GM12878 (cell line): ENCODE measurements at regions not wholly inside any gene's neighbourhood (a gene's known extent, or its start where the extent isn't known, plus 50 kb on each side); places are given as distances from the start of the nearest gene placed in this dataset.

ENCODE experiments used
- ATAC-seq: fragments of 200-7000 bp; cut with Tn5 transposase; 3 replicates; pipeline ENCODE4 v1.9.1; 2020; ENCODE audit warnings: mild to moderate bottlenecking, moderate library complexity
- BruUV-seq: library from RNA; stranded (reverse); fragments of 400-500 nt; replicated peaks from 2 replicates; lab custom pipeline; 2021; lab: Mats Ljungman, UMichigan
- CTCF ChIA-PET: fragments of 300-600 bp; sonication (Branson Sonifier 250); formaldehyde crosslinking; extraction: SDS; loops from one replicate; lab custom pipeline; 2021; ENCODE audit warnings: inconsistent platforms; lab: Yijun Ruan, JAX
- POLR2A ChIA-PET: fragments of 350-600 bp; formaldehyde crosslinking; extraction: SDS; loops from one replicate; lab custom pipeline; 2021; ENCODE audit warnings: inconsistent platforms; lab: Charles Lee
- RAD21 ChIA-PET: fragments of 300-600 bp; sonication (Branson Sonifier 250); formaldehyde crosslinking; loops from one replicate; lab custom pipeline; 2023; ENCODE audit warnings: antibody characterized with exemption; ENCODE audit not compliant: unreplicated experiment; lab: Charles Lee
- SMC1A ChIA-PET: fragments of 300-600 bp; sonication (Branson Sonifier 250); formaldehyde crosslinking; loops from one replicate; lab custom pipeline; 2023; ENCODE audit not compliant: unreplicated experiment, uncharacterized antibody; lab: Charles Lee
- DNase-seq: peaks from one replicate; pipeline ENCODE4 v3.0.0-alpha.2; 2011; ENCODE audit warnings: low read depth, low spot score
- FAIRE-seq: peaks from 3 replicates; lab custom pipeline; 2011; peaks lifted over from hg19 to GRCh38; lab: Jason Lieb, UNC
- H2AFZ ChIP-seq: 2 replicates; pipeline ENCODE4 v1.6.0; 2011; ENCODE audit warnings: low read depth, low read length, control low read depth; ENCODE audit not compliant: control insufficient read depth
- H3K27ac ChIP-seq: 2 replicates; pipeline ENCODE4 v1.5.1; 2011; ENCODE audit warnings: control low read depth; ENCODE audit not compliant: control insufficient read depth, insufficient read depth
- H3K27me3 ChIP-seq, 2 experiments: replicated peaks in 1 of 2; 2 replicates each; pipeline versions ENCODE4 v1.6.0 to v1.6.1; 2011; ENCODE audit warnings: low read length in 1 of 2; ENCODE audit not compliant: control insufficient read depth in 2 of 2, insufficient read depth in 2 of 2
- H3K36me3 ChIP-seq, 2 experiments: 2 replicates each; pipeline ENCODE4 v1.5.1; 2011; ENCODE audit warnings: low read length in 1 of 2; ENCODE audit not compliant: control insufficient read depth in 2 of 2, insufficient read depth in 2 of 2
- H3K4me1 ChIP-seq: 2 replicates; pipeline ENCODE4 v1.6.1; 2011; ENCODE audit warnings: mild to moderate bottlenecking, low read length, moderate library complexity, mixed read lengths; ENCODE audit not compliant: control insufficient read depth, insufficient read depth
- H3K4me2 ChIP-seq: 2 replicates; pipeline ENCODE4 v1.6.0; 2011; ENCODE audit warnings: control low read depth; ENCODE audit not compliant: control insufficient read depth, insufficient read depth
- H3K4me3 ChIP-seq: fragments of 200-600 bp; sonication (generic); 2 replicates; pipeline ENCODE4 v1.5.1; 2016
- H3K79me2 ChIP-seq: 2 replicates; pipeline ENCODE4 v1.6.0; 2011; ENCODE audit warnings: low read length; ENCODE audit not compliant: control insufficient read depth, insufficient read depth
- H3K9ac ChIP-seq: 2 replicates; pipeline ENCODE4 v1.8.0; 2011; ENCODE audit warnings: low read length, control low read depth, mixed read lengths; ENCODE audit not compliant: control insufficient read depth, insufficient read depth
- H3K9me3 ChIP-seq: replicated peaks from 3 replicates; pipeline ENCODE4 v1.5.1; 2011; ENCODE audit warnings: mild to moderate bottlenecking, low read length; ENCODE audit not compliant: control insufficient read depth, insufficient read depth
- H4K20me1 ChIP-seq: 2 replicates; pipeline ENCODE4 v1.6.0; 2011; ENCODE audit not compliant: control insufficient read depth, insufficient read depth
- BMI1 ChIP-seq: fragments of 450-650 bp; IDR thresholded peaks from 2 replicates; pipeline ENCODE4 v1.6.1; 2016; ENCODE audit warnings: mild to moderate bottlenecking, moderate library complexity, borderline replicate concordance
- CBFB ChIP-seq: IDR thresholded peaks from 2 replicates; pipeline ENCODE4 v1.6.1; 2016; ENCODE audit warnings: antibody characterized with exemption, low read depth
- CEBPB ChIP-seq, 2 experiments: fragments of 150-350 bp in 1 of 2; IDR thresholded peaks; 2 replicates each; pipeline ENCODE4 v1.6.1; 2012 to 2014; ENCODE audit warnings: low read depth in 2 of 2, low read length in 2 of 2, borderline replicate concordance in 1 of 2, inconsistent platforms in 1 of 2
- E2F8 ChIP-seq: fragments of 450-650 bp; IDR thresholded peaks from 2 replicates; pipeline ENCODE4 v1.6.1; 2018; ENCODE audit warnings: mild to moderate bottlenecking, low read depth, moderate library complexity; ENCODE audit not compliant: partially characterized antibody
- EP300 ChIP-seq, 2 experiments: fragments of 150-350 bp in 1 of 2; IDR thresholded peaks; 2 replicates each; pipeline ENCODE4 v1.6.1; 2011 to 2012; ENCODE audit warnings: low read depth in 2 of 2, low read length in 2 of 2, borderline replicate concordance in 1 of 2, improper control_type of control experiment in 1 of 2, inconsistent platforms in 1 of 2; ENCODE audit not compliant: control insufficient read depth in 1 of 2
- ETV6 ChIP-seq, 2 experiments: fragments of 450-650 bp in 1 of 2; IDR thresholded peaks in 1 of 2; conservative IDR thresholded peaks in 1 of 2; 2 replicates each; pipeline ENCODE4 v1.6.1; 2014; ENCODE audit warnings: antibody characterized with exemption in 1 of 2, borderline replicate concordance in 1 of 2, low read depth in 1 of 2, mild to moderate bottlenecking in 1 of 2, moderate library complexity in 1 of 2
- FOXM1 ChIP-seq: IDR thresholded peaks from 2 replicates; pipeline ENCODE4 v1.6.1; 2012; ENCODE audit warnings: low read depth, mild to moderate bottlenecking, inconsistent platforms, low read length, moderate library complexity
- IKZF2 ChIP-seq, 2 experiments: fragments of 450-650 bp; IDR thresholded peaks; 2 replicates each; pipeline ENCODE4 v1.6.1; 2017; ENCODE audit warnings: mild to moderate bottlenecking in 2 of 2, moderate library complexity in 2 of 2
- SIX5 ChIP-seq: IDR thresholded peaks from 2 replicates; pipeline ENCODE4 v1.6.1; 2011; ENCODE audit warnings: mild to moderate bottlenecking, low read depth, low read length, moderate library complexity; ENCODE audit not compliant: severe bottlenecking
- SP1 ChIP-seq: IDR thresholded peaks from one replicate; pipeline ENCODE4 v1.6.1; 2011; ENCODE audit warnings: low read depth, low read length
- STAT1 ChIP-seq: fragments of 450-650 bp; conservative IDR thresholded peaks from 2 replicates; pipeline ENCODE4 v1.6.1; 2014; ENCODE audit warnings: antibody characterized with exemption, mild to moderate bottlenecking
- SUPT20H ChIP-seq: IDR thresholded peaks from 2 replicates; pipeline ENCODE4 v1.6.1; 2011; ENCODE audit warnings: low read depth, mild to moderate bottlenecking, low read length, moderate library complexity, borderline replicate concordance; ENCODE audit not compliant: control insufficient read depth
- TBL1XR1 ChIP-seq: IDR thresholded peaks from 2 replicates; pipeline ENCODE4 v1.6.1; 2012; ENCODE audit warnings: low read depth, low read length, improper control_type of control experiment
- TCF12 ChIP-seq: IDR thresholded peaks from 2 replicates; pipeline ENCODE4 v1.6.1; 2011; ENCODE audit warnings: low read depth, mild to moderate bottlenecking, low read length
- ZBED1 ChIP-seq: IDR thresholded peaks from 2 replicates; pipeline ENCODE4 v1.6.1; 2016; ENCODE audit warnings: borderline replicate concordance
- ZNF207 ChIP-seq: fragments of 450-650 bp; IDR thresholded peaks from 2 replicates; pipeline ENCODE4 v1.6.1; 2014; ENCODE audit warnings: antibody characterized with exemption, mild to moderate bottlenecking, borderline replicate concordance
- ZNF217 ChIP-seq: fragments of 450-650 bp; IDR thresholded peaks from 2 replicates; pipeline ENCODE4 v1.6.1; 2017; ENCODE audit warnings: antibody characterized with exemption, mild to moderate bottlenecking
- WGBS: methylation state at CpG from one replicate; pipeline ENCODE4 v1.1.6; 2016; ENCODE audit warnings: low lambda C conversion rate; ENCODE audit not compliant: insufficient replicate concordance, insufficient coverage; ENCODE audit errors: missing lambda C conversion rate; 5-methylcytosine and 5-hydroxymethylcytosine counted together
- in situ Hi-C: fragments of 300-500 bp; cut with MboI; formaldehyde crosslinking; loops from 9 replicates; pipeline ENCODE4 v1.14.3; 2018; ENCODE audit warnings: mixed read lengths
- intact Hi-C: fragments of 100-400 bp; cut with micrococcal nuclease; formaldehyde crosslinking; loops from one replicate; pipeline ENCODE4 v1.14.2; 2022; ENCODE audit not compliant: unreplicated experiment

- ChIA-PET RAD21 (no interaction called here), CTCF (no interaction called here), POLR2A (no interaction called here), SMC1A (no interaction called here)
- no peak for FAIRE-seq
- Histone ChIP-seq H3K36me3 (no peaks in the 10 kb centered on the region), H3K79me2 (no peaks in the 10 kb centered on the region), H3K4me1 (no peaks in the 10 kb centered on the region), H3K27me3 (no peaks in the 10 kb centered on the region), H3K4me3 (no peak overlapping the region), H3K9ac (no peak overlapping the region), H3K4me2 (no peak overlapping the region), H4K20me1 (no peaks in the 10 kb centered on the region), H3K27ac (no peak overlapping the region), H3K9me3 (no peaks in the 10 kb centered on the region), H2AFZ (no peak overlapping the region)
- BruUV-seq = no TSS peak
- no peak for DNase-seq
- in situ Hi-C loops = no loop called here
- TF ChIP-seq TCF12 = no peak
- TF ChIP-seq ZNF207 = no peak
- TF ChIP-seq EP300 (IDR thresholded peaks at IDR 0.05; ENCODE audit: borderline replicate concordance in 1 of 2, control insufficient read depth in 1 of 2, low read depth in 2 of 2, low read length in 2 of 2) = no peak
- no peak for TF ChIP-seq SUPT20H
- TF ChIP-seq SP1 = no peak
- TF ChIP-seq TBL1XR1 = no peak
- no peak for TF ChIP-seq CEBPB (IDR thresholded peaks at IDR 0.05; ENCODE audit: borderline replicate concordance in 1 of 2, low read depth in 2 of 2, low read length in 2 of 2)
- TF ChIP-seq CBFB = no peak
- no peak for TF ChIP-seq FOXM1
- TF ChIP-seq ZBED1 = no peak
- intact Hi-C loops = no loop called here
- WGBS = 34% methylated on average over 5 of the region's 5 CpGs
- ATAC-seq = no peak
These were observed 1038.6 kb downstream of the SOCS6 start for GRCh38 chr18:71327441-71327840.

- in situ Hi-C loops = no loop called here
- Histone ChIP-seq H3K9me3 (no peaks in the 10 kb centered on the region), H3K27ac (no peak overlapping the region), H3K4me3 (no peak overlapping the region), H4K20me1 (no peaks in the 10 kb centered on the region), H3K27me3 (no peaks in the 10 kb centered on the region), H2AFZ (no peak overlapping the region), H3K36me3 (no peaks in the 10 kb centered on the region), H3K4me1 (no peaks in the 10 kb centered on the region), H3K79me2 (no peaks in the 10 kb centered on the region), H3K4me2 (no peak overlapping the region), H3K9ac (no peak overlapping the region)
- intact Hi-C loops = no loop called here
- no peak for FAIRE-seq
- ChIA-PET RAD21 (no interaction called here), CTCF (no interaction called here), POLR2A (no interaction called here), SMC1A (no interaction called here)
- no peak for DNase-seq
- no peak for ATAC-seq
- no TSS peak for BruUV-seq
- WGBS = 27% methylated on average over 3 of the region's 3 CpGs
- no peak for TF ChIP-seq IKZF2 (IDR thresholded peaks at IDR 0.05)
- TF ChIP-seq BMI1 = no peak
- no peak for TF ChIP-seq SIX5
- TF ChIP-seq STAT1 = no peak
- TF ChIP-seq ETV6 (conservative IDR thresholded peaks at IDR 0.05 in 1 of 2, IDR thresholded peaks at IDR 0.05 in 1 of 2; ENCODE audit: borderline replicate concordance in 1 of 2, low read depth in 1 of 2) = no peak
- TF ChIP-seq ZNF217 = no peak
- no peak for TF ChIP-seq E2F8
- no peak for TF ChIP-seq EP300 (IDR thresholded peaks at IDR 0.05; ENCODE audit: borderline replicate concordance in 1 of 2, control insufficient read depth in 1 of 2, low read depth in 2 of 2, low read length in 2 of 2)
These were observed 1038.0 kb downstream of the SOCS6 start for GRCh38 chr18:71326826-71327225.
